Activated CD8-positive, alpha-beta memory T cell treated with anti-CD3 and anti-CD28 coated beads for 24 hours (primary cell): ENCODE measurements at regions not wholly inside any gene's neighbourhood (a gene's known extent, or its start where the extent isn't known, plus 50 kb on each side); places are given as distances from the start of the nearest gene placed in this dataset.
"Not testable (repeated sequence)": the region's sequence is repeated elsewhere in the genome, so short reads cannot be mapped to it uniquely, and the experiment has no call there.

Source experiments
- DNase-seq: peaks from one replicate; pipeline ENCODE4 v3.0.0-alpha.2; 2020

GRCh38 chrX:5683996-5684395 lies 544.7 kb downstream of the NLGN4X start:
- DNase-seq: no peak

GRCh38 chrX:5681159-5681558 lies 547.5 kb downstream of the NLGN4X start:
- DNase-seq: no peak

- DNase-seq: no peak
Observed at GRCh38 chrX:5674036-5674435, 554.6 kb downstream of the NLGN4X start.

GRCh38 chrX:5672099-5672498 lies 556.6 kb downstream of the NLGN4X start:
- no peak for DNase-seq

- not testable (repeated sequence) for DNase-seq
Observed at GRCh38 chrX:5666689-5667088, 562.0 kb downstream of the NLGN4X start.

- DNase-seq: no peak
Observed at GRCh38 chrX:5656544-5656943, 572.1 kb downstream of the NLGN4X start.

- no peak for DNase-seq
Observed at GRCh38 chrX:5650904-5651303, 577.8 kb downstream of the NLGN4X start.

GRCh38 chrX:5648941-5649568 lies 579.6 kb downstream of the NLGN4X start:
- DNase-seq: no peak

- DNase-seq: no peak
Observed at GRCh38 chrX:5646818-5647217, 581.8 kb downstream of the NLGN4X start.

GRCh38 chrX:5644776-5645175 lies 583.9 kb downstream of the NLGN4X start:
- DNase-seq: no peak

- DNase-seq: no peak
Observed at GRCh38 chrX:5640071-5640470, 588.6 kb downstream of the NLGN4X start.

- DNase-seq: no peak
Observed at GRCh38 chrX:5638572-5638971, 590.1 kb downstream of the NLGN4X start.

GRCh38 chrX:5632887-5633286 lies 595.8 kb downstream of the NLGN4X start:
- no peak for DNase-seq

- no peak for DNase-seq
Observed at GRCh38 chrX:5632061-5632614, 596.5 kb downstream of the NLGN4X start.

GRCh38 chrX:5617666-5618065 lies 611.0 kb downstream of the NLGN4X start:
- DNase-seq: no peak

GRCh38 chrX:5595570-5595969 lies 633.1 kb downstream of the NLGN4X start:
- no peak for DNase-seq

GRCh38 chrX:5586726-5587125 lies 641.9 kb downstream of the NLGN4X start:
- DNase-seq: no peak

GRCh38 chrX:5575407-5575806 lies 653.3 kb downstream of the NLGN4X start:
- no peak for DNase-seq

- no peak for DNase-seq
Observed at GRCh38 chrX:5568934-5569333, 659.7 kb downstream of the NLGN4X start.

- DNase-seq: no peak
Observed at GRCh38 chrX:5559386-5559785, 669.3 kb downstream of the NLGN4X start.

GRCh38 chrX:5549512-5549911 lies 679.2 kb downstream of the NLGN4X start:
- DNase-seq: no peak

GRCh38 chrX:5537098-5537497 lies 691.6 kb downstream of the NLGN4X start:
- DNase-seq: no peak

GRCh38 chrX:5536261-5536660 lies 692.4 kb downstream of the NLGN4X start:
- no peak for DNase-seq

GRCh38 chrX:5528057-5528456 lies 700.6 kb downstream of the NLGN4X start:
- DNase-seq: no peak

- no peak for DNase-seq
Observed at GRCh38 chrX:5526191-5526590, 702.5 kb downstream of the NLGN4X start.
